Midbrain (tissue), 1 donor: ENCODE measurements at regions not wholly inside any gene's neighbourhood (a gene's known extent, or its start where the extent isn't known, plus 50 kb on each side); places are given as distances from the start of the nearest gene placed in this dataset.

ENCODE experiments used
- DNase-seq: peaks from one replicate; lab custom pipeline; 2025; lab: John Stamatoyannopoulos, UW

- DNase-seq, result no peak
Observed at GRCh38 chr3:43979645-43980044, 262.0 kb upstream of the TOPAZ1 start.

- no peak for DNase-seq
Observed at GRCh38 chr3:43994657-43995546, 246.8 kb upstream of the TOPAZ1 start.

- DNase-seq, result no peak
Observed at GRCh38 chr3:43995547-43996378, 245.9 kb upstream of the TOPAZ1 start.

- DNase-seq, result peak; percentile 47
Observed at GRCh38 chr3:43996379-43997301, 245.0 kb upstream of the TOPAZ1 start.

- DNase-seq, result no peak
Observed at GRCh38 chr3:43997316-43997715, 244.4 kb upstream of the TOPAZ1 start.

- DNase-seq, result no peak
Observed at GRCh38 chr3:43997788-43998369, 243.8 kb upstream of the TOPAZ1 start.

GRCh38 chr3:43998370-43998835 is 243.3 kb upstream of the TOPAZ1 start:
- DNase-seq, result no peak

GRCh38 chr3:43998836-43999727 is 242.6 kb upstream of the TOPAZ1 start:
- DNase-seq, result peak; percentile 55

GRCh38 chr3:43999728-44000319 is 241.9 kb upstream of the TOPAZ1 start:
- DNase-seq, result no peak

- no peak for DNase-seq
Observed at GRCh38 chr3:44000586-44000985, 241.1 kb upstream of the TOPAZ1 start.

GRCh38 chr3:44001072-44001471 is 240.6 kb upstream of the TOPAZ1 start:
- DNase-seq, result no peak

- no peak for DNase-seq
Observed at GRCh38 chr3:44003801-44004200, 237.9 kb upstream of the TOPAZ1 start.

- DNase-seq, result no peak
Observed at GRCh38 chr3:44011680-44012079, 230.0 kb upstream of the TOPAZ1 start.

- DNase-seq, result no peak
Observed at GRCh38 chr3:44012160-44012899, 229.4 kb upstream of the TOPAZ1 start.

- no peak for DNase-seq
Observed at GRCh38 chr3:44013967-44014366, 227.7 kb upstream of the TOPAZ1 start.

GRCh38 chr3:44015170-44015569 is 226.5 kb upstream of the TOPAZ1 start:
- no peak for DNase-seq

- DNase-seq, result no peak
Observed at GRCh38 chr3:44016818-44017217, 224.9 kb upstream of the TOPAZ1 start.

GRCh38 chr3:44018926-44019325 is 222.8 kb upstream of the TOPAZ1 start:
- DNase-seq, result no peak

- DNase-seq, result no peak
Observed at GRCh38 chr3:44019736-44020135, 221.9 kb upstream of the TOPAZ1 start.
